PC-9 (cell line): ENCODE measurements at regions not wholly inside any gene's neighbourhood (a gene's known extent, or its start where the extent isn't known, plus 50 kb on each side); places are given as distances from the start of the nearest gene placed in this dataset.
"Not testable (repeated sequence)": the region's sequence is repeated elsewhere in the genome, so short reads cannot be mapped to it uniquely, and the experiment has no call there.

Experiments used
- CTCF ChIP-seq: fragments of 200-600 bp; sonication (generic); conservative IDR thresholded peaks from 2 replicates; pipeline ENCODE4 v1.6.1; 2017; ENCODE audit warnings: mixed run types, antibody characterized with exemption, mild to moderate bottlenecking, moderate library complexity
- EZH2 ChIP-seq: fragments of 200-600 bp; sonication (generic); IDR thresholded peaks from 2 replicates; pipeline ENCODE4 v1.8.0; 2017; ENCODE audit warnings: antibody characterized with exemption, low read depth

- not testable (repeated sequence) for TF ChIP-seq CTCF, EZH2
Observed at GRCh38 chr12:107209700-107210099, 116.4 kb upstream of the CRY1 start.
